ENCODE measurements at regions not wholly inside any gene's neighbourhood (a gene's known extent, or its start where the extent isn't known, plus 50 kb on each side); places are given as distances from the start of the nearest gene placed in this dataset.

DNA sequence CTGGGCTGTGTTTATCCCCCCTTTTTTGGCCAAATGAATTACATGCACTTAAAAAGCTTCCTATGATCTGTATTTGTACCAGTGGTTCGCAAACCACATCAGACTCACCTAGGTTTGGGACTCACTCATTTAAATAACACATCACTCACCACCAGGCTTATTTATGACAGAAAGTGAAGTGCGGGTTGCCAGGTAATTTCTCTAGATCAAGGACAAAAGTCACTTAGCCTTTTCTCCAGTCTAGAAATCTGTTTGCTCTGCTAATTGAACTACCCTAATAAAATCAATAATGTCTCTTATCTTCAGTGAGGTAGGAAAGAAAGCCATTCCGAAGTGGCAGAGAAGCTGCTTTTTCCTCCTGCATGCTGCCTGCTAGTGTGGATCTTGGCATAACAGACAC is 88.1 kb upstream of the SLC8A1 start:
- TF ChIP-seq EZH2 (IDR thresholded peaks at IDR 0.05; ENCODE audit: low read depth) = no peak
- TF ChIP-seq, protein P1, sequence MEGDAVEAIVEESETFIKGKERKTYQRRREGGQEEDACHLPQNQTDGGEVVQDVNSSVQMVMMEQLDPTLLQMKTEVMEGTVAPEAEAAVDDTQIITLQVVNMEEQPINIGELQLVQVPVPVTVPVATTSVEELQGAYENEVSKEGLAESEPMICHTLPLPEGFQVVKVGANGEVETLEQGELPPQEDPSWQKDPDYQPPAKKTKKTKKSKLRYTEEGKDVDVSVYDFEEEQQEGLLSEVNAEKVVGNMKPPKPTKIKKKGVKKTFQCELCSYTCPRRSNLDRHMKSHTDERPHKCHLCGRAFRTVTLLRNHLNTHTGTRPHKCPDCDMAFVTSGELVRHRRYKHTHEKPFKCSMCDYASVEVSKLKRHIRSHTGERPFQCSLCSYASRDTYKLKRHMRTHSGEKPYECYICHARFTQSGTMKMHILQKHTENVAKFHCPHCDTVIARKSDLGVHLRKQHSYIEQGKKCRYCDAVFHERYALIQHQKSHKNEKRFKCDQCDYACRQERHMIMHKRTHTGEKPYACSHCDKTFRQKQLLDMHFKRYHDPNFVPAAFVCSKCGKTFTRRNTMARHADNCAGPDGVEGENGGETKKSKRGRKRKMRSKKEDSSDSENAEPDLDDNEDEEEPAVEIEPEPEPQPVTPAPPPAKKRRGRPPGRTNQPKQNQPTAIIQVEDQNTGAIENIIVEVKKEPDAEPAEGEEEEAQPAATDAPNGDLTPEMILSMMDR (conservative IDR thresholded peaks at IDR 0.05) = no peak

Data from PC-9 (cell line).